HepG2 (cell line): ENCODE measurements at regions not wholly inside any gene's neighbourhood (a gene's known extent, or its start where the extent isn't known, plus 50 kb on each side); places are given as distances from the start of the nearest gene placed in this dataset.

ENCODE experiments used
- ATAC-seq: fragments of 200-7000 bp; cut with Tn5 transposase; 3 replicates; pipeline ENCODE4 v1.9.1; 2020; ENCODE audit warnings: mild to moderate bottlenecking, moderate library complexity
- BruUV-seq: library from RNA; stranded (reverse); fragments of 400-500 nt; replicated peaks from 2 replicates; lab custom pipeline; 2021; lab: Mats Ljungman, UMichigan
- CTCF ChIA-PET: fragments of 300-600 bp; formaldehyde crosslinking; extraction: SDS; loops from one replicate; lab custom pipeline; 2021; ENCODE audit warnings: low total read pairs, inconsistent platforms, low intra/inter-chr PET ratio; lab: Yijun Ruan, JAX
- POLR2A ChIA-PET: fragments of 350-600 bp; sonication (Branson Sonifier 250); formaldehyde crosslinking; loops from one replicate; lab custom pipeline; 2020; ENCODE audit warnings: antibody characterized with exemption, inconsistent platforms; lab: Yijun Ruan, JAX
- DNase-seq: peaks from one replicate; pipeline ENCODE4 v3.0.0-alpha.2; 2015; ENCODE audit warnings: low spot score
- FAIRE-seq: peaks from 3 replicates; lab custom pipeline; 2011; peaks lifted over from hg19 to GRCh38; lab: Jason Lieb, UNC
- H2AFZ ChIP-seq: one replicate; pipeline ENCODE4 v1.6.1; 2011; ENCODE audit warnings: low read length, inconsistent platforms
- H3K27ac ChIP-seq: fragments of 300-600 bp; 3 replicates; pipeline ENCODE4 v1.8.0; 2011; ENCODE audit warnings: mixed run types, mild to moderate bottlenecking, mixed read lengths, low read length, inconsistent platforms; ENCODE audit not compliant: insufficient read depth; ENCODE audit errors: extremely low read length
- H3K27me3 ChIP-seq, 2 experiments: fragments of 200-600 bp in 1 of 2; 2 replicates in 1 of 2; 3 replicates in 1 of 2; pipeline versions ENCODE4 v1.6.0 to v1.8.0; 2011; ENCODE audit warnings: low read length in 2 of 2, mild to moderate bottlenecking in 2 of 2, moderate library complexity in 2 of 2, inconsistent platforms in 1 of 2; ENCODE audit not compliant: insufficient read depth in 2 of 2, control insufficient read depth in 1 of 2
- H3K36me3 ChIP-seq, 2 experiments: fragments of 200-600 bp in 1 of 2; replicated peaks in 1 of 2; 2 replicates in 1 of 2; 3 replicates in 1 of 2; pipeline versions ENCODE4 v1.5.1 to v1.8.0; 2011; ENCODE audit warnings: low read length in 2 of 2, inconsistent platforms in 1 of 2; ENCODE audit not compliant: insufficient read depth in 2 of 2, control insufficient read depth in 1 of 2
- H3K4me1 ChIP-seq: 2 replicates; pipeline ENCODE4 v1.5.1; 2012; ENCODE audit warnings: low read length, inconsistent platforms; ENCODE audit not compliant: insufficient read depth
- H3K4me2 ChIP-seq: 2 replicates; pipeline ENCODE4 v1.6.0; 2011; ENCODE audit warnings: low read depth, low read length, inconsistent platforms
- H3K4me3 ChIP-seq, 3 experiments: fragments of 200-600 bp in 1 of 3; sonication (generic), shearing (Covaris generic) in 1 of 3; replicated peaks in 1 of 3; 2 replicates each; pipeline ENCODE4 v1.5.1; 2011 to 2016; ENCODE audit warnings: low read length in 3 of 3, inconsistent platforms in 2 of 3, low read depth in 2 of 3, mild to moderate bottlenecking in 2 of 3, control low read depth in 1 of 3, mixed read lengths in 1 of 3; ENCODE audit not compliant: insufficient read depth in 1 of 3
- H3K79me2 ChIP-seq: one replicate; pipeline ENCODE4 v1.6.1; 2011; ENCODE audit warnings: low read length, inconsistent platforms; ENCODE audit not compliant: insufficient read depth
- H3K9ac ChIP-seq: 2 replicates; pipeline ENCODE4 v1.6.0; 2011; ENCODE audit warnings: mild to moderate bottlenecking, low read depth, low read length, inconsistent platforms; ENCODE audit not compliant: insufficient read depth
- H3K9me3 ChIP-seq: 2 replicates; pipeline ENCODE4 v1.5.1; 2012; ENCODE audit warnings: mild to moderate bottlenecking, low read length
- H4K20me1 ChIP-seq: 2 replicates; pipeline ENCODE4 v1.6.0; 2011; ENCODE audit warnings: inconsistent platforms, mild to moderate bottlenecking, low read length, moderate library complexity; ENCODE audit not compliant: insufficient read depth
- ATF7 ChIP-seq, 2 experiments: fragments of 450-650 bp in 1 of 2; sonication (generic) in 1 of 2; formaldehyde crosslinking in 1 of 2; IDR thresholded peaks; 2 replicates each; pipeline versions ENCODE4 v1.4.0 to v1.6.1; 2016 to 2020; ENCODE audit warnings: antibody characterized with exemption in 1 of 2, mild to moderate bottlenecking in 1 of 2, missing genetic modification reagents in 1 of 2
- FOXP4 ChIP-seq: sonication (generic); formaldehyde crosslinking; IDR thresholded peaks from 2 replicates; pipeline ENCODE4 v1.4.0; 2020; ENCODE audit warnings: missing genetic modification reagents
- JUNB ChIP-seq: sonication (generic); formaldehyde crosslinking; IDR thresholded peaks from 2 replicates; pipeline ENCODE4 v1.8.0; 2022; ENCODE audit warnings: missing genetic modification reagents, mild to moderate bottlenecking, borderline replicate concordance
- MAX ChIP-seq: IDR thresholded peaks from 2 replicates; pipeline ENCODE4 v1.6.1; 2012; ENCODE audit warnings: inconsistent platforms
- NFKBIZ ChIP-seq: IDR thresholded peaks from 2 replicates; pipeline ENCODE4 v1.6.1; 2018; ENCODE audit warnings: missing genetic modification reagents, missing compliant biosample characterization
- NONO ChIP-seq, 2 experiments: fragments of 450-650 bp in 1 of 2; sonication (generic) in 1 of 2; formaldehyde crosslinking in 1 of 2; IDR thresholded peaks in 1 of 2; conservative IDR thresholded peaks in 1 of 2; 2 replicates each; pipeline versions ENCODE4 v1.6.1 to v1.8.0; 2017 to 2022; ENCODE audit warnings: mild to moderate bottlenecking in 1 of 2, missing genetic modification reagents in 1 of 2, moderate library complexity in 1 of 2
- PBX3 ChIP-seq: sonication (generic); formaldehyde crosslinking; IDR thresholded peaks from 2 replicates; pipeline ENCODE4 v1.8.1; 2023; ENCODE audit warnings: missing genetic modification reagents, inconsistent platforms, borderline replicate concordance
- PREB ChIP-seq: sonication (generic); formaldehyde crosslinking; IDR thresholded peaks from 2 replicates; pipeline ENCODE4 v1.4.0; 2020; ENCODE audit warnings: missing genetic modification reagents
- ZBTB44 ChIP-seq: sonication (generic); formaldehyde crosslinking; IDR thresholded peaks from 2 replicates; pipeline ENCODE4 v1.4.0; 2020; ENCODE audit warnings: missing genetic modification reagents
- ZBTB49 ChIP-seq: sonication (generic); formaldehyde crosslinking; IDR thresholded peaks from 2 replicates; pipeline ENCODE4 v1.4.0; 2020; ENCODE audit warnings: missing genetic modification reagents, borderline replicate concordance
- WGBS: methylation state at CpG from one replicate; pipeline ENCODE4 v1.1.6; 2017; ENCODE audit warnings: low lambda C conversion rate; 5-methylcytosine and 5-hydroxymethylcytosine counted together
- in situ Hi-C: cut with HindIII; loops from 2 replicates; pipeline ENCODE4 v1.10.0; 2017; ENCODE audit warnings: low pct_unique_long_range_greater_than_20kb; ENCODE audit not compliant: extremely low pct_ligation_motif_present
- intact Hi-C: fragments of 100-400 bp; cut with micrococcal nuclease; formaldehyde crosslinking; loops from one replicate; pipeline ENCODE4 v1.10.0; 2022; ENCODE audit not compliant: unreplicated experiment

GRCh38 chr3:148546959-148547358, 150.7 kb upstream of the AGTR1 start:
- ATAC-seq (no peak), DNase-seq (no peak), FAIRE-seq (no peak)
- no peaks in the 10 kb centered on the region for H3K4me1 ChIP-seq
- H3K27ac ChIP-seq = no peak overlapping the region
- WGBS = 100% methylated on average over 1 of the region's 1 CpG
- H2AFZ ChIP-seq = no peak overlapping the region
- CTCF ChIA-PET = no interaction called here
- no peak overlapping the region for H3K4me3 ChIP-seq
- in situ Hi-C loops = no loop called here
- no peaks in the 10 kb centered on the region for H4K20me1 ChIP-seq
- H3K27me3 ChIP-seq = no peaks in the 10 kb centered on the region
- H3K9ac ChIP-seq = no peak overlapping the region
- no peaks in the 10 kb centered on the region for H3K9me3 ChIP-seq
- intact Hi-C loops = no loop called here
- H3K36me3 ChIP-seq = no peaks in the 10 kb centered on the region
- no TSS peak for BruUV-seq
- H3K79me2 ChIP-seq = no peaks in the 10 kb centered on the region
- no peak overlapping the region for H3K4me2 ChIP-seq
- POLR2A ChIA-PET = no interaction called here
- no peak for TF ChIP-seq ZBTB44 (CRISPR knock-in tag)
- no peak for TF ChIP-seq FOXP4 (CRISPR knock-in tag)
- no peak for TF ChIP-seq ZBTB49 (CRISPR knock-in tag)
- TF ChIP-seq MAX = no peak
- no peak for TF ChIP-seq JUNB
- TF ChIP-seq NFKBIZ (CRISPR knock-in tag) = no peak
- no peak for TF ChIP-seq NONO (IDR thresholded peaks at IDR 0.05)
- TF ChIP-seq NONO (CRISPR knock-in tag; conservative IDR thresholded peaks at IDR 0.05) = no peak
- no peak for TF ChIP-seq ATF7 (IDR thresholded peaks at IDR 0.05)
- TF ChIP-seq ATF7 (CRISPR knock-in tag; IDR thresholded peaks at IDR 0.05) = no peak
- TF ChIP-seq PBX3 (CRISPR knock-in tag) = no peak
- no peak for TF ChIP-seq PREB
